ENCODE measurements at regions not wholly inside any gene's neighbourhood (a gene's known extent, or its start where the extent isn't known, plus 50 kb on each side); places are given as distances from the start of the nearest gene placed in this dataset.

GRCh38 chr1:23614032-23614660 is 54.8 kb upstream of the ID3 start:
- no peak for DNase-seq

- DNase-seq = no peak
Measured at GRCh38 chr1:23613191-23614031, 54.1 kb upstream of the ID3 start.

GRCh38 chr1:23611601-23612327 is 52.5 kb upstream of the ID3 start:
- DNase-seq = no peak

DNA sequence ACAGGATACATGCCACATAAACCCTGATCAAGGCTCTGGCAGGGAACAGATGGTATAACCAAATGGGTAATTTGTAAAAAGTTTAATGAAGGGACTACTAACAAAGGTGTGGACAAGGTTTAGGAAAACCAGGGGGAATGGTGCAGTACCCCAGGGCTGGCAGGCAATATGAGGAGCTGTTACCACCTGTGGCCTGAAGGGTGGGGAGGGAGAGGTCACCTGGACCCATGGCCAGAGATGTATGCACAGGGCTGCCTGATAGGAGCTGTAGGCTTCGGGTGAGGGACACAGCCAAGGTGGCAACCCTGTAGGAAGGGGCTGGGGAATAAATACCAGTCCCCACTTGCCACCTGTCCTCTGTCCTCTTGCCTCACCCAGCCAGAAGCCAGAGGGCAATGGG is 51.4 kb upstream of the ID3 start:
- no peak for DNase-seq

- no peak for DNase-seq
Measured at GRCh38 chr1:23609971-23610370, 50.7 kb upstream of the ID3 start.

Measured in hematopoietic multipotent progenitor cell treated with erythropoietin and hydrocortisone succinate and interleukin-3 and kit ligand, for 8 days (in vitro differentiated cells).